Testis (tissue), 2 donors: ENCODE measurements at regions not wholly inside any gene's neighbourhood (a gene's known extent, or its start where the extent isn't known, plus 50 kb on each side); places are given as distances from the start of the nearest gene placed in this dataset.

ENCODE experiments used
- DNase-seq: peaks from one replicate; pipeline ENCODE4 v3.0.0-alpha.2; 2019
- H3K27ac ChIP-seq, 2 donors: fragments of 200-600 bp; sonication (generic); one replicate each; pipeline ENCODE4 v1.5.1; 2019
- H3K27me3 ChIP-seq: fragments of 200-600 bp; sonication (generic); one replicate; pipeline ENCODE4 v1.5.1; 2019
- H3K36me3 ChIP-seq: fragments of 200-600 bp; sonication (generic); one replicate; pipeline ENCODE4 v1.5.1; 2017; ENCODE audit warnings: low read depth; ENCODE audit errors: missing control alignments
- H3K4me1 ChIP-seq: fragments of 200-600 bp; sonication (generic); one replicate; pipeline ENCODE4 v1.5.1; 2019
- H3K4me3 ChIP-seq, 2 donors: fragments of 200-600 bp; sonication (generic); one replicate each; pipeline ENCODE4 v1.5.1; 2017 to 2019
- H3K9me3 ChIP-seq: fragments of 200-600 bp; sonication (generic); one replicate; pipeline ENCODE4 v1.5.1; 2017
- POLR2A ChIP-seq: fragments of 450-650 bp; IDR thresholded peaks from one replicate; pipeline ENCODE4 v1.6.1; 2017; ENCODE audit warnings: antibody characterized with exemption, mild to moderate bottlenecking, moderate library complexity
- WGBS, 2 donors: methylation state at CpG; one replicate each; pipeline ENCODE4 v1.1.5; 2018; 5-methylcytosine and 5-hydroxymethylcytosine counted together
- intact Hi-C: fragments of 100-400 bp; cut with DNase I; formaldehyde crosslinking; loops from one replicate; pipeline ENCODE4 v1.15.1; 2023; ENCODE audit warnings: low total_unique reads
- TF ChIP-seq, protein P1 (sequence below), 3 experiments: fragments of 450-650 bp in 2 of 3; fragments of 200-600 bp in 1 of 3; sonication (generic) in 1 of 3; IDR thresholded peaks; one replicate each; pipeline ENCODE4 v1.5.1; 2016 to 2019; ENCODE audit warnings: antibody characterized with exemption in 3 of 3, mild to moderate bottlenecking in 2 of 3, moderate library complexity in 1 of 3

DNA sequence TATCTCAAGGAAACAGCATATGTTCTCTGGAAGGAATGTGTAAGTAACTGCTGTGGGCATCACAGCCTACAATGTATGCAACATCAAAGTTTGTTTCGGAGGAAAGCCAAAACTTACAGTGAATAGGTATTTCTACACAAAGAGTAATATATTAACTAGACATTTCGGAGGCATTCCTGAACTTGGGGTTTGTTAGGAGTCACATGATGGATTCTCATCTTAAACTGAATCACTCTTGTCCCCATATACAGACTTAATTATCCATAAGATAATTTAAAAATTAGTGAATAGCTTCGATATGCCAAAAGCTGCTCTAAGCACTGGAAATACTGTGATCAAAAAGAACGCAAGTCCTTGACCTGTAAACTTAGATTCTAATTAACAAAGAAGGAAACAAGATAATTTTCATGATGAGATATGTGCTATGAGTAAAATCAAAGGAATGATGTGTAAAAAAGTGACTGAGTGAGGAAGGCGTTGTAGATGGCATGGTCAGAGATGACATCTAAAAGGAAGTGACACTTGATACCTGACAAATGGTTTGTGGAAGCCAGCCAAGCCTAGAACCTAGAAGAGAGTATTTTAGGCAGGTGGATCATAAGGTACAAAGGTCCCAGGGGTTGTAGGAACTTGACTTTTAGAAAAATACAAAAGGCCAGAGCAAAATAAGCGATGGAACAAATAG is 273.1 kb downstream of the MRPL39 start:
- no peak overlapping the region for H3K27ac ChIP-seq
- H3K27me3 ChIP-seq = no peaks in the 10 kb centered on the region
- TF ChIP-seq, protein P1, sequence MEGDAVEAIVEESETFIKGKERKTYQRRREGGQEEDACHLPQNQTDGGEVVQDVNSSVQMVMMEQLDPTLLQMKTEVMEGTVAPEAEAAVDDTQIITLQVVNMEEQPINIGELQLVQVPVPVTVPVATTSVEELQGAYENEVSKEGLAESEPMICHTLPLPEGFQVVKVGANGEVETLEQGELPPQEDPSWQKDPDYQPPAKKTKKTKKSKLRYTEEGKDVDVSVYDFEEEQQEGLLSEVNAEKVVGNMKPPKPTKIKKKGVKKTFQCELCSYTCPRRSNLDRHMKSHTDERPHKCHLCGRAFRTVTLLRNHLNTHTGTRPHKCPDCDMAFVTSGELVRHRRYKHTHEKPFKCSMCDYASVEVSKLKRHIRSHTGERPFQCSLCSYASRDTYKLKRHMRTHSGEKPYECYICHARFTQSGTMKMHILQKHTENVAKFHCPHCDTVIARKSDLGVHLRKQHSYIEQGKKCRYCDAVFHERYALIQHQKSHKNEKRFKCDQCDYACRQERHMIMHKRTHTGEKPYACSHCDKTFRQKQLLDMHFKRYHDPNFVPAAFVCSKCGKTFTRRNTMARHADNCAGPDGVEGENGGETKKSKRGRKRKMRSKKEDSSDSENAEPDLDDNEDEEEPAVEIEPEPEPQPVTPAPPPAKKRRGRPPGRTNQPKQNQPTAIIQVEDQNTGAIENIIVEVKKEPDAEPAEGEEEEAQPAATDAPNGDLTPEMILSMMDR (IDR thresholded peaks at IDR 0.05) = no peak
- no peak for TF ChIP-seq POLR2A
- intact Hi-C loops = no loop called here
- DNase-seq = no peak
- no peaks in the 10 kb centered on the region for H3K36me3 ChIP-seq
- no peaks in the 10 kb centered on the region for H3K4me1 ChIP-seq
- no peak overlapping the region for H3K4me3 ChIP-seq
- WGBS, 2 donors = 92 to 95% methylated on average over 6 of the region's 6 CpGs
- H3K9me3 ChIP-seq = no peaks in the 10 kb centered on the region

DNA sequence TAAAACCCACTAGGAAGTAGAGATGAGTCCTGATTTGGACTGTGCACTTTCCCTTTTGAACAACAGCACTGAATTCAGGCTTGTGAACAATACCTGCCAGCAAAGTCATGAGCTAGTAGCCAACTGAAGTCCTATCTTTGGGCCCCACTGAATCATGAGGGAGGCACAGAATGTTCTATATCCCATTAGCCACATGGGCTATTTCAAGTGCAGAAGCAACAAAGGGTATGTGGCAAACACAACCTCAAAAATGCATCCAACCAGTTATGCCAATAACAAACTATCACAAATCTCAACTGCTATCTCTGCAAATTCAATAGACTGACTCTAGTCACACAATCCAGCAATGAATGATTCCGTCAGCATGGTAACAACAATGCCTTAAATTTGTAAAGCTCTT is 276.0 kb downstream of the MRPL39 start:
- H3K4me1 ChIP-seq = no peaks in the 10 kb centered on the region
- H3K27ac ChIP-seq = no peak overlapping the region
- 89 to 94% methylated on average over 1 of the region's 1 CpG for WGBS, 2 donors
- H3K4me3 ChIP-seq = no peak overlapping the region
- TF ChIP-seq POLR2A = no peak
- TF ChIP-seq, protein P1 (IDR thresholded peaks at IDR 0.05) = no peak
- no peaks in the 10 kb centered on the region for H3K27me3 ChIP-seq
- H3K9me3 ChIP-seq = no peaks in the 10 kb centered on the region
- H3K36me3 ChIP-seq = no peaks in the 10 kb centered on the region
- intact Hi-C loops = no loop called here
- DNase-seq = no peak

DNA sequence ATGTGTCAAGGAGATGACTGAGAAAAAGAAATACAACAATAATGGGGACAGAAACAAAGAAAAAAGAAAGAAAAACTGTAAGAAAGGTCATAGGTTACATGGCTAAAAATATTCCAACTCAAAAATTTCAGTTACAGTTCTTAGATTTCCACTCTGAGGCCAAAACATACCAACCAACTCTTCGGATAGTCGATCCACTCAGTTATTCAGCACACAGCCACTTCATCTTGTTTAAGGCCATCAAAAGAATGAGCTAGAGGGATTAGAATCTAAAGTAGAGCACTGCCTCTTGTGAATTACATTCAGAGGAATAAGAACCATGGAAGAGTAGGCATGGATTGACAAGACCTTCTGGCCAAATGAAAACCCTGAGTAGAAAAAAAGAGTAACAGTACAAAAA is 277.0 kb downstream of the MRPL39 start:
- WGBS, 2 donors = 82 to 89% methylated on average over 2 of the region's 2 CpGs
- no peaks in the 10 kb centered on the region for H3K4me1 ChIP-seq
- H3K36me3 ChIP-seq = no peaks in the 10 kb centered on the region
- intact Hi-C loops = no loop called here
- H3K4me3 ChIP-seq = no peak overlapping the region
- H3K27me3 ChIP-seq = no peaks in the 10 kb centered on the region
- no peak for DNase-seq
- no peak overlapping the region for H3K27ac ChIP-seq
- TF ChIP-seq POLR2A = no peak
- TF ChIP-seq, protein P1 (IDR thresholded peaks at IDR 0.05) = no peak
- no peaks in the 10 kb centered on the region for H3K9me3 ChIP-seq

DNA sequence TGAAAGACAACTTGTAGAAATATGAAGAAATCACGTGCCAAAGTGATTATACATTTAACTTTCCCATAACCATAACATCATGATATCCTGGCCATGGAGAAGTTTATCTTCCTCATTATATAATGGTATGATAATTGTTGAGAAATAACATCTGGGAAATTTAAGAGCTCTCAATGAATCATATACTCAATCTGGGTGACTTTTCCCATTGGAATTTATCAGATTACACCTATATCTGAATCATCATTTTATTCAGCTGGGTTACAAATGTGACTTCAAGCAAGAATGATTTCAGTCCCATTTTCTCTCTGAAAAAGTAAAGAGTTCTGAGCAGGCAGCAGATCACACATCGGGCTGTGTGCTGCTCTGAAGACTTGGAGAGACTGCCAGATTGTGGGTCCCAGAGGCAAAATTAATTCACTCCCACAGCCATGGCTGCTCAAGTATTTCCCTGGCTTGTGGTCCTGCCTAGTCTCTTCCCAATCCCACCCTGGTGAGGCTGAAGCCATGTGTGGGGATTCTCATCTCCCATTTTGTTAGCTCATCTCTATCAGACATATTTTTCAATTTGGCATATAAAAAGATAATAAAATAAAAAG is 278.0 kb downstream of the MRPL39 start:
- no peak overlapping the region for H3K4me3 ChIP-seq
- intact Hi-C loops = no loop called here
- H3K9me3 ChIP-seq = no peaks in the 10 kb centered on the region
- no peaks in the 10 kb centered on the region for H3K27me3 ChIP-seq
- H3K4me1 ChIP-seq = no peaks in the 10 kb centered on the region
- DNase-seq = no peak
- TF ChIP-seq POLR2A = no peak
- TF ChIP-seq, protein P1 (IDR thresholded peaks at IDR 0.05) = no peak
- H3K36me3 ChIP-seq = no peaks in the 10 kb centered on the region
- no peak overlapping the region for H3K27ac ChIP-seq
- 29 to 56% methylated on average over 2 of the region's 2 CpGs for WGBS, 2 donors

DNA sequence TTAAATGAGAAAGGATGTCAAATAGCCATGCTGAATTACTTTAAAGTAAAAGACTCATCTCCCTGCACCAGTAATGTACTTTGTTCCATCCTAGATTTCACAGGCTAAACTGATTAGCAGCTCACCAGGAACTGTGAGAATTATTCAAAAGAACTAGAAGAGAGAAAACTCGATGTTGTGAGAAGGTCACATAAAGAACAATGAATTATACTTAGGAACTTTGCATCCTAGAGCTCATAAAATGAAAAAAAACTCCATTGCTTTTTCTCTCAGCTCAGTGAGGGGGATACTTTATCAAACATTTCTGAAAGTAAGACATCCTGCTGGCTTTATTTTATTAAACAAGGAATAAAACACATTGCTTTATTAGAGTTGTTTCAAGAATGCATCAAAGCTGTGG is 278.5 kb downstream of the MRPL39 start:
- Histone ChIP-seq H3K27me3 (no peaks in the 10 kb centered on the region), H3K9me3 (no peaks in the 10 kb centered on the region), H3K4me3 (no peak overlapping the region), H3K27ac (no peak overlapping the region), H3K4me1 (no peaks in the 10 kb centered on the region), H3K36me3 (no peaks in the 10 kb centered on the region)
- 19 to 48% methylated on average over 1 of the region's 1 CpG for WGBS, 2 donors
- TF ChIP-seq POLR2A = no peak
- TF ChIP-seq, protein P1 (IDR thresholded peaks at IDR 0.05) = no peak
- DNase-seq = no peak
- intact Hi-C loops = no loop called here
